MM.1S (cell line): ENCODE measurements at regions not wholly inside any gene's neighbourhood (a gene's known extent, or its start where the extent isn't known, plus 50 kb on each side); places are given as distances from the start of the nearest gene placed in this dataset.

Experiments used
- DNase-seq: peaks from one replicate; pipeline ENCODE4 v3.0.0-alpha.2; 2015
- H2AFZ ChIP-seq: fragments of 300-600 bp; sonication (generic); 2 replicates; pipeline ENCODE4 v1.6.0; 2016; ENCODE audit warnings: antibody characterized with exemption, low read length
- H3F3A ChIP-seq: fragments of 300-600 bp; sonication (generic); 2 replicates; pipeline ENCODE4 v1.6.1; 2016; ENCODE audit warnings: mild to moderate bottlenecking, antibody characterized with exemption, low read length, moderate library complexity, mixed read lengths; ENCODE audit not compliant: insufficient read depth
- H3K27ac ChIP-seq: fragments of 300-600 bp; sonication (generic); 2 replicates; pipeline ENCODE4 v1.5.1; 2016; ENCODE audit warnings: mild to moderate bottlenecking, low read length
- H3K27me3 ChIP-seq: fragments of 300-600 bp; sonication (generic); replicated peaks from 2 replicates; pipeline ENCODE4 v1.6.0; 2016; ENCODE audit warnings: low read length; ENCODE audit not compliant: insufficient read depth
- H3K36me3 ChIP-seq: fragments of 300-600 bp; sonication (generic); replicated peaks from 2 replicates; pipeline ENCODE4 v1.6.1; 2016; ENCODE audit warnings: mild to moderate bottlenecking, low read length, mixed read lengths; ENCODE audit not compliant: insufficient read depth
- H3K4me1 ChIP-seq: fragments of 300-600 bp; sonication (generic); 2 replicates; pipeline ENCODE4 v1.6.1; 2016; ENCODE audit warnings: low read length, mixed read lengths
- H3K4me2 ChIP-seq: fragments of 300-600 bp; sonication (generic); 2 replicates; pipeline ENCODE4 v1.6.0; 2016; ENCODE audit warnings: low read depth, low read length
- H3K4me3 ChIP-seq: fragments of 300-600 bp; sonication (generic); 2 replicates; pipeline ENCODE4 v1.5.1; 2016; ENCODE audit warnings: low read length, mixed read lengths
- H3K79me2 ChIP-seq: fragments of 300-600 bp; sonication (generic); 2 replicates; pipeline ENCODE4 v1.6.1; 2016; ENCODE audit warnings: mixed run types, low read length, mixed read lengths
- H3K9ac ChIP-seq: fragments of 300-600 bp; sonication (generic); 2 replicates; pipeline ENCODE4 v1.6.1; 2016; ENCODE audit warnings: low read length, mixed read lengths
- H3K9me2 ChIP-seq: fragments of 300-600 bp; sonication (generic); replicated peaks from 2 replicates; pipeline ENCODE4 v1.6.1; 2016; ENCODE audit warnings: mild to moderate bottlenecking, low read length, mixed read lengths; ENCODE audit not compliant: insufficient read depth
- H3K9me3 ChIP-seq: fragments of 300-600 bp; sonication (generic); replicated peaks from 2 replicates; pipeline ENCODE4 v1.6.1; 2016; ENCODE audit warnings: mild to moderate bottlenecking, low read length, mixed read lengths; ENCODE audit not compliant: insufficient read depth
- H4K20me1 ChIP-seq: fragments of 300-600 bp; sonication (generic); 2 replicates; pipeline ENCODE4 v1.6.1; 2016; ENCODE audit warnings: mild to moderate bottlenecking, low read length, moderate library complexity, mixed read lengths; ENCODE audit not compliant: insufficient read depth
- CTCF ChIP-seq: fragments of 300-600 bp; sonication (generic); IDR thresholded peaks from 2 replicates; pipeline ENCODE4 v1.5.1; 2016; ENCODE audit warnings: antibody characterized with exemption, low read length, mixed read lengths
- EZH2 ChIP-seq: fragments of 300-600 bp; sonication (generic); optimal IDR thresholded peaks from 2 replicates; pipeline ENCODE3; 2017; ENCODE audit warnings: low read depth, mild to moderate bottlenecking, antibody characterized with exemption, low read length, mixed read lengths
- EZH2phosphoT487 ChIP-seq: fragments of 300-600 bp; sonication (generic); IDR thresholded peaks from 2 replicates; pipeline ENCODE4 v1.6.1; 2018; ENCODE audit warnings: antibody characterized with exemption, low read length

DNA sequence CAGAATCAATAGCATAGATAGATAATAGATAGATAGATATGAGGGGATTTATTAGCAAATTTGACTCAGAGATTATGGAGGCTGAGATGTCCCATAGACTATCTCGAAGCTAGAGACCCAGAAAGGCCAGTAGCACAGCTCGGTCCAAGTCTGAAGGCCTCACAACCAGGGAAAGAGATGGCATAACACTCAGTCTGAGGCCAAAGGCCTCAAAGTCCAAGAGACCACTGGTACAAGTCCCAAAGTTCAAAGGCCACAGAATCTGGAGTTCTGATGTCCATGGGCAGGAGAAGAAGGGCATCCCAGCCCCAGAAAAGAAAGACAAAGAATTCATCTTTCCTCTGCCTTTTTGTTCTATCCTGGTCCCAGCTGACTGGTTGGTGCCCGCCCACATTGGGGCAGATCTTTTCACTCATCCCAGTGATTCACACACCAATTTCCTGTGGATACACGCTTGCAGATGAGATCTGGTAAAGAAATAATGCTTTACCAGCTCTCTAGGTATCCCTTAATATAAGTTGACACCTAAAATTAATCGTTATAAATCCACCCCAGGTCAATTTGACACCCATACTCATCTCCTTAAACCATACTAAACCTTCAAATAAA, 127.8 kb upstream of the FBN2 start:
- H3K9me2 ChIP-seq = no peaks in the 10 kb centered on the region
- no peaks in the 10 kb centered on the region for H3K36me3 ChIP-seq
- no peak for TF ChIP-seq EZH2
- TF ChIP-seq CTCF = no peak
- TF ChIP-seq EZH2phosphoT487 = no peak
- H3K4me1 ChIP-seq = no peaks in the 10 kb centered on the region
- H4K20me1 ChIP-seq = no peaks in the 10 kb centered on the region
- no peaks in the 10 kb centered on the region for H3K27me3 ChIP-seq
- no peaks in the 10 kb centered on the region for H3F3A ChIP-seq
- no peak overlapping the region for H3K9ac ChIP-seq
- no peak overlapping the region for H3K4me2 ChIP-seq
- no peak overlapping the region for H3K4me3 ChIP-seq
- DNase-seq = no peak
- no peaks in the 10 kb centered on the region for H3K79me2 ChIP-seq
- no peak overlapping the region for H3K27ac ChIP-seq
- H2AFZ ChIP-seq = no peak overlapping the region
- no peaks in the 10 kb centered on the region for H3K9me3 ChIP-seq

- no peaks in the 10 kb centered on the region for H4K20me1 ChIP-seq
- no peak overlapping the region for H3K4me2 ChIP-seq
- H3K27me3 ChIP-seq = no peaks in the 10 kb centered on the region
- no peaks in the 10 kb centered on the region for H3F3A ChIP-seq
- no peak overlapping the region for H3K4me3 ChIP-seq
- H3K36me3 ChIP-seq = no peaks in the 10 kb centered on the region
- no peaks in the 10 kb centered on the region for H3K9me2 ChIP-seq
- no peaks in the 10 kb centered on the region for H3K9me3 ChIP-seq
- DNase-seq = no peak
- TF ChIP-seq EZH2 (no peak), CTCF (no peak), EZH2phosphoT487 (no peak)
- no peaks in the 10 kb centered on the region; the same call in 1 of the 2 replicates for H3K4me1 ChIP-seq
- no peaks in the 10 kb centered on the region for H3K79me2 ChIP-seq
- no peak overlapping the region for H2AFZ ChIP-seq
- H3K9ac ChIP-seq = no peak overlapping the region
- H3K27ac ChIP-seq = no peak overlapping the region
Measured at GRCh38 chr5:128667152-128667551, 129.1 kb upstream of the FBN2 start.

GRCh38 chr5:128667751-128668150, 129.7 kb upstream of the FBN2 start:
- H3K79me2 ChIP-seq = no peaks in the 10 kb centered on the region
- no peaks in the 10 kb centered on the region; the same call in 1 of the 2 replicates for H3K4me1 ChIP-seq
- H4K20me1 ChIP-seq = no peaks in the 10 kb centered on the region
- no peaks in the 10 kb centered on the region for H3K36me3 ChIP-seq
- no peaks in the 10 kb centered on the region for H3F3A ChIP-seq
- no peak overlapping the region for H3K27ac ChIP-seq
- TF ChIP-seq EZH2phosphoT487 = no peak
- no peak for TF ChIP-seq CTCF
- no peak for TF ChIP-seq EZH2
- no peak overlapping the region for H3K4me3 ChIP-seq
- H3K9me2 ChIP-seq = no peaks in the 10 kb centered on the region
- no peaks in the 10 kb centered on the region for H3K9me3 ChIP-seq
- no peak overlapping the region for H3K9ac ChIP-seq
- no peak overlapping the region for H2AFZ ChIP-seq
- no peaks in the 10 kb centered on the region for H3K27me3 ChIP-seq
- no peak for DNase-seq
- H3K4me2 ChIP-seq = no peak overlapping the region
